HG03097 (cell line): ENCODE measurements at regions not wholly inside any gene's neighbourhood (a gene's known extent, or its start where the extent isn't known, plus 50 kb on each side); places are given as distances from the start of the nearest gene placed in this dataset.

ENCODE experiments used
- ATAC-seq: cut with Tn5 transposase; IDR thresholded peaks from one replicate; pipeline ENCODE4 v1.9.1; 2021; ENCODE audit not compliant: unreplicated experiment, low FRiP score

DNA sequence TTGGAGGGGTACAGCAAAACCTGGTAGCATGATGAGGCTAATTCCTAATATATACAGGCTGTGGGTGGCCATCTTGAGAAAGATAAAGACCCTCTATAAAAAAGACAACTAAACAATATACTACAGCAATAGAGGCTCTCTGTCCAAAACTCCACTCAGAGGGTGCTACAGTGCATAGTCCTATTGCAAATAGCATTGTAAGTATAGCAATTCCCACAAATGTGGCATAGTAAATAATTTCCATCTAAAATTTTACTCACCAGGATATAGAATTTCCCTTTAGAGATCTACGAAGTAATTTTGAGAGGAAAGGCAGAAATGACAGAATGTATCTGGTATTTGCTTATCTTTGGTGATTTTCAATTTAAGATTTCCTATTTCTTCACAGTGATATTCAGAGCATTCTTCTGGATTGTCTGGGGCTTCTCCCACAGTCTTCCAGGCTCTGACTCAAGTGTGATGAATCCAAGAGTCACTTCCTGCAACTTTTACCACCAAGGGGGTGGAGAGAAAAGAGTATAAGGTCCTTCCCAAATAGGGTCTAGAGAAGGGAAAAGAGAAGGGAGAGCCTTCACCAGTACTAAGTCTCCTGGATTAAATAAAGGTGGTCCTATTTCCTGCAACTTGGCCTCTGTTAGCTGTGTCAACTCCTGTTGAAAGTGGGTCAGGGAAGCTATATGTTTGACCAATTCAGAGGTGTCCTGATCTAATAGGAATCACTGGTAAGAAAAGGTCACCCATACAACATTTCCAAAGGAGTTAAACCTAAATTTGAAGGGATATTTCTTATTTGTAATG is 1054.7 kb upstream of the CNTN5 start:
- ATAC-seq = no peak

- no peak for ATAC-seq
Measured at GRCh38 chr11:97966901-97967300, 1053.8 kb upstream of the CNTN5 start.

DNA sequence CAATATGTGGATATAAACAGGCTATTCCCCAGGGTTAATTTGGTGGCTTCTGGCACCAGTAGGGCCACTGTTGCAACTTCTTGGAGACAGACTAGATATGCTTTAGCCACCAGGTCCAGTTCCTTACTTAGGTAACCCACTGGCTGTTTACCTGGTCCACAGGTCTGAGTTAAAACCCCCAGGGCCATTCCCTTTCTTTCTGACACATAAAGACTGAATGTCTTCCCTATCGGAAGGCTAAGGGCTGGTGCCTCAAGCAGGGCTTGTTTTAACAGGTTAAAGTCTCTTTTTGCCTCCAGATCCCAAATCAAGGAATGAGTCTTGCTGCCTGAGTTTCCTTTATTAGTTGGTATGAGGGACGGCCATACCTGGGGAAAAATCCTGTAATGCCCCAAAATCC is 1052.7 kb upstream of the CNTN5 start:
- ATAC-seq = no peak

DNA sequence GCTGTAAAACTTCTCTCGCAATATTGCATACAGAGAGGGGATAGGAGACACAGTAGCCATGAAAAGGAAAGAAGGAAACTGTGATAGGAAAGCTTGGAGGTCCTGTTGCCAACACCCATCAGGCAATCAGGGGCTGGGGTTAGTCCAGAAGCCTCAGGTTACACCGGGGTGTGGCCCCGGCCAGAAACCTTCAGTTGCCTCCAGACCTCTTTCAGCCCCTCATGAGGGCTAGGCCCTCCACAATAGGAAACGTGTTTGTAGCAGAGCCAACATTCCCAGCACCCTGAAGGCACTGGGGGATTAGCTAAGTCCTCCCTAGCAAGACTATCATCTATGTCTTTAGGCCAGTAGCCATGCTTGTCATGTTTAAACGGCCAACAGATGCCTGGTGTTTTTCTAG is 1048.0 kb upstream of the CNTN5 start:
- ATAC-seq = no peak

GRCh38 chr11:97973352-97973857 is 1047.3 kb upstream of the CNTN5 start:
- ATAC-seq = no peak

DNA sequence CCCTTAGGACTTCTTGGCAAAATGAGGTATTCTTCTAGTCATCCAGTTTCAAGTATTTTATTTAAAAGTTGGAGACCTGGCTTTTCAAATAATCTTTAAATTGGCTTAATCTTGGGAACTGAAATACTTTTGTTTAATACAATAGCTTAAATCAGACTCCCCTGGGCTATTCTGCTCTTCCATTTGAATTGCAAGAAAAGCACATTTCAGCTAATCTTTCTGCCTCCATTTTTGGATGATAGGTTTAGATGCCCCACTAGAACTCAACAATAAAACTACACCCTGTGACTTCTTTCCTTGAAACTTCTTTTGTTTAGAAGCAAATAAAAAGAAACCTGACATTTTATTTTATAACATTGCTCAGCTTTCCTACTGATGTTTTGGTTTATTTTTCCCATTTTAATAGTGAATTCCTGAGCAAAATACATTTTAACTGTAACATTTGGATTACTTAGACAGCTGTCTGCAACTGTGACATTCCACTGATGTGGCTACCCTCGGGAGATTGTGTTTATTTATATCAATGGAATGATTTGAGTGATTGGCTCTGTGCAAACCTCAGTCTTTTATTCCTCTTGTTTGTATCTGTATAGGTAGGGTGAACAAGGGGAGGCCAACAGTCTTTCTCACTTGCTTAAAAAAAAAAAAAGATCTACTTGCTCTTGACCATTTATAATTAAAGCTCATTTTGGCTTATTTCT is 1045.8 kb upstream of the CNTN5 start:
- ATAC-seq = no peak

DNA sequence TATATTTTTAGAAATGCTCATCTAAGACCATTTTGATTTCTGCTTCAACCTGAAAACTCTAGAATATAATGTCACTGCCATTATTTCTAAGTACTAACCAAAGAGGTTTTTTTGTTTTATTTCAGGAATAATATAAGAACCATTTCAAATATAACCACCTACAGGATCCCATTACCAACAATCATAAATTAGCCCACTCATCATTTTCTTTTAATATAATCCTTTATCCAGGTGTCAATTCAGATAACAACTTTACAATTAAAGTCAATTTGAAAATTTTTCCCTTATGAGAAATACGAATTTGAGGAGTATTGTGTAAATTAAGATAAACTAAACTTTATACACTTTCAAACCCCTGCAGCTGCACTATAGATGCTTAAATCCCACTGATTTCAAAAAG is 1043.0 kb upstream of the CNTN5 start:
- ATAC-seq = no peak

- ATAC-seq = no peak
Measured at GRCh38 chr11:97979741-97980140, 1041.0 kb upstream of the CNTN5 start.

DNA sequence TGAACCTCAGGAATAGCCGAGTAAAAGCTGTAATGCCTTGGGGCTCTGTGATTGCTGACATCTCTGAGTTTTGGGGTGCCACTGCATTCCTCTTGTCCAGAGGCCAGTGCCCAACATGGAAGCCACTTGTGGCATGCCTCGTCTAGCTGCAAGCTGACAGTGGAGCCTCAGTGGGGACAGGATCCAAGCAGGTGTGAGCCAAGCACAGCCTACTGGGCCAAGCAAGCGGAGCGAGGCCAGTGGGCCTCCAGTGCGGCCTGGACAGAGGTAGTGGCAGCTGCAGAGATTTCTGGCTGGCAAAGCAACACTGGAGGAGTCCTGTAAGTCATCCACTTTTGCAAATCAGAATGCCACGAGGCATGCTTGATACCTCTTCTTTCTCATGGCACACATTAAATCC is 1038.2 kb upstream of the CNTN5 start:
- no peak for ATAC-seq

GRCh38 chr11:97989121-97989520 is 1031.6 kb upstream of the CNTN5 start:
- ATAC-seq = no peak

DNA sequence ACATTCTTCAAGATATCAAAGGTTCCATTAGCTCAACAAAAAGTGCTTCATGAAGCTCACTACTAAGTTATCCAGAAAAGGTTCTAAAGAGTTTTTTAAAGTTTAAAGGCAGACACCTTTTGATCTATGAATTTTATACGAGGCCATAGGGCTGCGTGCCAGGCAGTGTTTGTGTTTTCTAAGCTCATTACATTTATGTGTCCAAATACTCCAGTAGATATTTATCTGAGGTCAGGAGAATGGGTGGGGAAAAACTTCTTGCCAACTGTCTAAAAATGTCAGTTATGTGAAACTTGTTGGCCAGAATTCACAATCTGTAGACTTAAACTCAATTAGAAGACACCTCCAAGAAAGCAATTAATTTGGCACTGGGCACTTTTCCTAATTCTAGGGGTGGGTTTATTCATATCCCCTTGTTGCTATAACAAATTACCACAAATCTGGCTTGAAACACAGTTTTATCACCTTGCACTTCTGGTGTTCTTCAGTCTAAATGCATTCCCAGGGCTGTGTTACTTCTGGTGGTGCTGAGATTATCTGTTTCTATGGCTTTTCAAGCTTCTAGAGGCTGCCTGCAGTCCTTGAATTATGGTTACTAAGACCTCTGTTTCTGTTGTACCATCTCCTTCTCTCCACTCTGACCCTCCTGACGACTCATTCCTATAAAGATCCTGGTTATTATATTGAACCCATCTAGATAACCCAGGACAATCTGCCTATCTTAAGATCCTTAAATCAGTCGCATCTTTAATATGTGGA is 1030.4 kb upstream of the CNTN5 start:
- ATAC-seq = no peak

GRCh38 chr11:97993562-97993961 is 1027.2 kb upstream of the CNTN5 start:
- no peak for ATAC-seq

- ATAC-seq = no peak
Measured at GRCh38 chr11:97995874-97996273, 1024.9 kb upstream of the CNTN5 start.

DNA sequence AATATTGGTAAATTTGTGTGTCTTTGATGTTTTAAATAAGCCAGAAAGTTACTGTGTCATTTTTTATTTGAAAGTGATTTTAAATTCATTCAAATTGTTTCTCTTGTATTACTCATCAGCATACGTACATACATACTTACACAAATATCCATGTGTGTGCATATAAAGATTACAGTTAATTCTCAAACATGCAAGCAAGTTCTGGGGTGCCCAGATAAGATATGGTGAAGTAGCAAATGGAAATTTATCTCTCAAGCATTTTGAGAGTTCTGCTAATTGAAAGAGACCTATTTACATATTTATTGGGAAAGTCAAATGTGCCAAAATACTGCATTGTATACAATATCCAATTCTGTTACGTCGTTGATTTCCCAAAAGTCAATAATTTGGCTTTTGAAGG is 1024.0 kb upstream of the CNTN5 start:
- ATAC-seq = no peak

DNA sequence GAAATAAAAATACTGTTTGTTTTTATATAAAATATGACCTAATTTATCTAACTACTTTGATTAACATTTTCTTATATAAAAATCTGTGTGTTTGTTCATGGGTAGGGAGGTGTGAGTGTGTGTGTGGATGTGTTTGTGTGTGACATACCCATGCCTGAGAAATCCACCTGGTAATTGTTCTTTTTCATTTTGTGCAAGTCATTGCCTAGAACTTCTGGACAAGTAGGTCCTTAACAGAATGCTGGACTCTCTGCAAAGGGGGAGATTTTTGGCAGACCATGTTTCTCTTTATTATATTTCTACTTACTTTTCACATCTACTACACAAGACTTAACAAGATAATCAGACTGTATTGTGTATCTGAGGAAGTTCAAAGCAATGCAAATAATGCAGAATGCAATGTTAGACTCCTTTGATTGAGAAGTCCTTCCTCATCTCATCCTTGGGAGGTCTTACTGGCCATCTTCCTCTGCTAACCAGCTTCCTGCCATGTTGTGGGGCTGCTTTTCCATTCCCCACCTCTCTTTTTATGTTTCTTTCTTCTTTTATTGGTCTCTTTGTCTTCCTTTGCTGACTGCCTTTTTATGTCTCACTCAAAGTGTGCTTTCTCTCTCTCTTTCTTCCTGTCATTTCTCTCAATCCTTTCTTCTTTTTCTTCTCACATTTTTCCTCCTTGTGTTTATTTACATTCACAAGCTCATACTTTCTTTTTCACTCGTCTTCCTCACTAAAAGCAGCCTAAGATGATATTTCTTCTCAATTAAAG is 1017.0 kb upstream of the CNTN5 start:
- no peak for ATAC-seq

DNA sequence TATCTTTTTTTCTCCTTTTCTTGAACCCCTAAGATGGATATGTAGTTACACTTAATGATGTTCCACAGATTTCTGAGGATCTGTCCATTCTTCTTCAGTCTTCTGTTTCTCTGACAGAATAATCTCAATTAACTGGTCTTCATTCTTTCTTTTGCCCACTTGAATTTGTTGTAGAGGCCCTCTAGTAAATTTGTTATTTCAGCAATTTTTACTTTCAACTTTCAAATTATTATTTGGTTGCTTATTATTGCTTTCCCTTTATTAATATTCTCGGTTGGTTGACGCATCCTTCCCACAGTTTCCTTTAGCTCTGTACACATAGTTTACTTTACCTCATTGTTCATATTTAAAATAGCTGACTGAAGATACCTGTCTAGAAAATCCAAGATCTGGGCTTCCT is 1013.7 kb upstream of the CNTN5 start:
- ATAC-seq = no peak

GRCh38 chr11:98027652-98028051 is 993.1 kb upstream of the CNTN5 start:
- no peak for ATAC-seq

- ATAC-seq = no peak
Measured at GRCh38 chr11:98029832-98030231, 990.9 kb upstream of the CNTN5 start.

GRCh38 chr11:98036810-98037209 is 983.9 kb upstream of the CNTN5 start:
- ATAC-seq = no peak

DNA sequence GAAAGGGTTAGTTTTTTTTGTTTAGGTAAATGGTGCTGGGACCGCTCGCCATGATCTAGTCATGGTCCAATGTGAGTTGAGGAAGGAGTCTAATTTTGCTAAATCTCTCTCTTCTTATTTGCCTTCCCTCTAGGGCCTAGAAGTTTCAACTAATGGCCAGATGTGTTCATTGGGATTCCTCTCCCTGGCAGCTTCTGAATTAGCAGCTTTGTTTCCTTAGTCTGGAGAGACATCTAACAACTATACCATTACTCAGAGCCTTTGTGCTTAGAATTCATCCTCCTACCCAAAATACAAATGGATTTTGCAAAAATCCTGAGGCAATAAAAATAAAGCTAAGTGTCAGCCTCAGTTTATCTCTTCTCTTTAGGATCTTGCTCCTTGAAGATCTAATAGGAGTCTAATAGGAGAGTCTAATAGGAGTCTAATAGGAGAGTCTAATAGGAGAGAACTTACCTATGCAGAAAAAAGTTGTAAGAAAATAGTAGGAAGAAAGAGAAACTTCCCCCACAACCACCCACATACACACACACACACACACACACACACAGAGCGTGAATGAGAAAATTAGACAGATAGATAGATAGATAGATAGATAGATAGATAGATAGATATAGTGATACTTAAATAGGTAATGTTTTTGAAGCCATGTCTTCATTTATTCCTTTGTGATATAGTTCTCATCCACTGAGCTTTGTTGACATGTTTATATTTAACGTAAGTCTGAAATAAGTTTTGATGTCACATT is 980.5 kb upstream of the CNTN5 start:
- no peak for ATAC-seq
